HK-2 (cell line): ENCODE measurements at regions not wholly inside any gene's neighbourhood (a gene's known extent, or its start where the extent isn't known, plus 50 kb on each side); places are given as distances from the start of the nearest gene placed in this dataset.
"Not testable (repeated sequence)": the region's sequence is repeated elsewhere in the genome, so short reads cannot be mapped to it uniquely, and the experiment has no call there.

Source experiments
- DNase-seq: peaks from one replicate; pipeline ENCODE4 v3.0.0-alpha.2; 2018; ENCODE audit not compliant: unreplicated experiment

GRCh38 chr11:67805253-67806126 lies 131.1 kb upstream of the ALDH3B2 start:
- peak; percentile 94 for DNase-seq

- peak; percentile 15 for DNase-seq
Observed at GRCh38 chr11:67804435-67805252, 130.2 kb upstream of the ALDH3B2 start.

- DNase-seq, result not testable (repeated sequence)
Observed at GRCh38 chr11:67803519-67803918, 129.1 kb upstream of the ALDH3B2 start.

- DNase-seq, result not testable (repeated sequence)
Observed at GRCh38 chr11:67803055-67803454, 128.6 kb upstream of the ALDH3B2 start.

GRCh38 chr11:67802623-67803022 lies 128.2 kb upstream of the ALDH3B2 start:
- not testable (repeated sequence) for DNase-seq

- not testable (repeated sequence) for DNase-seq
Observed at GRCh38 chr11:67801397-67801796, 127.0 kb upstream of the ALDH3B2 start.

GRCh38 chr11:67800591-67800990 lies 126.2 kb upstream of the ALDH3B2 start:
- not testable (repeated sequence) for DNase-seq

- not testable (repeated sequence) for DNase-seq
Observed at GRCh38 chr11:67799808-67800207, 125.4 kb upstream of the ALDH3B2 start.

GRCh38 chr11:67797726-67798521 lies 123.5 kb upstream of the ALDH3B2 start:
- DNase-seq, result not testable (repeated sequence)

- DNase-seq, result no peak
Observed at GRCh38 chr11:67795746-67796145, 121.3 kb upstream of the ALDH3B2 start.

- DNase-seq, result not testable (repeated sequence)
Observed at GRCh38 chr11:67793750-67794149, 119.3 kb upstream of the ALDH3B2 start.

GRCh38 chr11:67792273-67792990 lies 118.0 kb upstream of the ALDH3B2 start:
- peak; percentile 11 for DNase-seq

- DNase-seq, result not testable (repeated sequence)
Observed at GRCh38 chr11:67791598-67792170, 117.3 kb upstream of the ALDH3B2 start.

GRCh38 chr11:67788341-67788695 lies 113.9 kb upstream of the ALDH3B2 start:
- DNase-seq, result not testable (repeated sequence)

- DNase-seq, result not testable (repeated sequence)
Observed at GRCh38 chr11:67787681-67788340, 113.4 kb upstream of the ALDH3B2 start.

GRCh38 chr11:67781967-67782366 lies 107.5 kb upstream of the ALDH3B2 start:
- not testable (repeated sequence) for DNase-seq

GRCh38 chr11:67781506-67781905 lies 107.1 kb upstream of the ALDH3B2 start:
- DNase-seq, result not testable (repeated sequence)

GRCh38 chr11:67780056-67780455 lies 105.6 kb upstream of the ALDH3B2 start:
- DNase-seq, result no peak

GRCh38 chr11:67779189-67779875 lies 104.9 kb upstream of the ALDH3B2 start:
- DNase-seq, result not testable (repeated sequence)
